ENCODE measurements at regions not wholly inside any gene's neighbourhood (a gene's known extent, or its start where the extent isn't known, plus 50 kb on each side); places are given as distances from the start of the nearest gene placed in this dataset.

DNA sequence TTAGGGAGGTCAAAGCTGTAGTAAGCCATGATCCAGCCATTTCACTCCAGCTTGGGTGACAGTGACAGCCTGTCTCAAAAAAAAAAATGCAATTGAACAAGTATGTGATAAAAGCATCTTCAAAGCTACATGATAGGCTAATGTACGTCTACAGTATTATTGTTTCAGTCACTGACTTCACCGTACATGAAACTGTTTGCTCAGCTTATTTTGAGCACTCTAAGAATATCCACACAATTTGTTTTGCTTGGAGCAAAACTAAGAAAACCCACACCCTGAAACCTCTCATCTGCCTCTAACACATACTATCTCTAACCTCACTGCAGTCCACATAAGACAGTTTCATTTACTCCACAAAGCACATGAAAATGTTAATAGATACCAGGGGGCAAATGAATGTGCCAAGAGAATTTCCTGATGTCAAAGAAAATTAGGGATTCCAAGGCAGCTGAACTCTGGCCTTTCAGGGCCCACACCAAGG lies 60.7 kb downstream of the KCNA4 start:
- TF ChIP-seq, protein P1, sequence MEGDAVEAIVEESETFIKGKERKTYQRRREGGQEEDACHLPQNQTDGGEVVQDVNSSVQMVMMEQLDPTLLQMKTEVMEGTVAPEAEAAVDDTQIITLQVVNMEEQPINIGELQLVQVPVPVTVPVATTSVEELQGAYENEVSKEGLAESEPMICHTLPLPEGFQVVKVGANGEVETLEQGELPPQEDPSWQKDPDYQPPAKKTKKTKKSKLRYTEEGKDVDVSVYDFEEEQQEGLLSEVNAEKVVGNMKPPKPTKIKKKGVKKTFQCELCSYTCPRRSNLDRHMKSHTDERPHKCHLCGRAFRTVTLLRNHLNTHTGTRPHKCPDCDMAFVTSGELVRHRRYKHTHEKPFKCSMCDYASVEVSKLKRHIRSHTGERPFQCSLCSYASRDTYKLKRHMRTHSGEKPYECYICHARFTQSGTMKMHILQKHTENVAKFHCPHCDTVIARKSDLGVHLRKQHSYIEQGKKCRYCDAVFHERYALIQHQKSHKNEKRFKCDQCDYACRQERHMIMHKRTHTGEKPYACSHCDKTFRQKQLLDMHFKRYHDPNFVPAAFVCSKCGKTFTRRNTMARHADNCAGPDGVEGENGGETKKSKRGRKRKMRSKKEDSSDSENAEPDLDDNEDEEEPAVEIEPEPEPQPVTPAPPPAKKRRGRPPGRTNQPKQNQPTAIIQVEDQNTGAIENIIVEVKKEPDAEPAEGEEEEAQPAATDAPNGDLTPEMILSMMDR (IDR thresholded peaks at IDR 0.05; ENCODE audit: extremely low read depth in 1 of 2, insufficient read depth in 1 of 2, low read depth in 1 of 2, low read length in 2 of 2): no peak
- no peak for TF ChIP-seq EZH2 (IDR thresholded peaks at IDR 0.05; ENCODE audit: borderline replicate concordance, low read depth, low read length, severe bottlenecking)
- TF ChIP-seq, protein P2, sequence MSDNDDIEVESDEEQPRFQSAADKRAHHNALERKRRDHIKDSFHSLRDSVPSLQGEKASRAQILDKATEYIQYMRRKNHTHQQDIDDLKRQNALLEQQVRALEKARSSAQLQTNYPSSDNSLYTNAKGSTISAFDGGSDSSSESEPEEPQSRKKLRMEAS (IDR thresholded peaks at IDR 0.05; ENCODE audit: insufficient read depth, insufficient read length): no peak
- no peak for TF ChIP-seq POLR2AphosphoS5 (IDR thresholded peaks at IDR 0.05; ENCODE audit: insufficient read depth, low read depth, low read length)
